GM13977 (cell line): ENCODE measurements at regions not wholly inside any gene's neighbourhood (a gene's known extent, or its start where the extent isn't known, plus 50 kb on each side); places are given as distances from the start of the nearest gene placed in this dataset.

ENCODE experiments used
- DNase-seq: peaks from one replicate; pipeline ENCODE4 v3.0.0; 2012; ENCODE audit warnings: low spot score
- in situ Hi-C: fragments of 300-500 bp; cut with MboI; formaldehyde crosslinking; loops from one replicate; pipeline ENCODE4 v1.12.0; 2022; ENCODE audit warnings: low sequenced_read_pairs, low pct_unique_long_range_greater_than_20kb, mixed read lengths, inconsistent platforms; ENCODE audit not compliant: unreplicated experiment
- TF ChIP-seq, protein P1 (sequence below): IDR thresholded peaks from 2 replicates; pipeline ENCODE4 v1.5.1; 2012; ENCODE audit warnings: mild to moderate bottlenecking, control low read depth; ENCODE audit not compliant: insufficient read depth; ENCODE audit errors: extremely low read depth, missing control alignments

DNA sequence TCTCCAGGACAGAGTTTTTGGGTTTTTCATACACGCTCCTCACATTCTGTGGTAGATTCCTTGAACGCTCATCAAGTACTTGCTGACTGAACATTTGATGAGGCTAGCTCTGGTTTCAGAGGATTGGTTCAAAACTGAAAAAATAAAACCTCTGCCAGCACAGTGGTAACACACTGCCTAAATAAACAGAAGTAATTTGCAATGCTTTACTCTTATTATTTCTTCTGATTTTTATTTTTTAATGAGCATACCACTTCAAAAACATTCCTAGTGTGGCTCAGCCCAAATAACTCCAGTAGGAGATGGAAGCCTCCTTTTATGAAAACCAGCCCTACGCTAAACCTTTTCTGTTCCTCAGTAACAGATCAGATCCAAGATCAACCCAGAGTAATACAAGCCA lies 72.0 kb upstream of the INTU start:
- TF ChIP-seq, protein P1, sequence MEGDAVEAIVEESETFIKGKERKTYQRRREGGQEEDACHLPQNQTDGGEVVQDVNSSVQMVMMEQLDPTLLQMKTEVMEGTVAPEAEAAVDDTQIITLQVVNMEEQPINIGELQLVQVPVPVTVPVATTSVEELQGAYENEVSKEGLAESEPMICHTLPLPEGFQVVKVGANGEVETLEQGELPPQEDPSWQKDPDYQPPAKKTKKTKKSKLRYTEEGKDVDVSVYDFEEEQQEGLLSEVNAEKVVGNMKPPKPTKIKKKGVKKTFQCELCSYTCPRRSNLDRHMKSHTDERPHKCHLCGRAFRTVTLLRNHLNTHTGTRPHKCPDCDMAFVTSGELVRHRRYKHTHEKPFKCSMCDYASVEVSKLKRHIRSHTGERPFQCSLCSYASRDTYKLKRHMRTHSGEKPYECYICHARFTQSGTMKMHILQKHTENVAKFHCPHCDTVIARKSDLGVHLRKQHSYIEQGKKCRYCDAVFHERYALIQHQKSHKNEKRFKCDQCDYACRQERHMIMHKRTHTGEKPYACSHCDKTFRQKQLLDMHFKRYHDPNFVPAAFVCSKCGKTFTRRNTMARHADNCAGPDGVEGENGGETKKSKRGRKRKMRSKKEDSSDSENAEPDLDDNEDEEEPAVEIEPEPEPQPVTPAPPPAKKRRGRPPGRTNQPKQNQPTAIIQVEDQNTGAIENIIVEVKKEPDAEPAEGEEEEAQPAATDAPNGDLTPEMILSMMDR = no peak
- in situ Hi-C loops = no loop called here
- DNase-seq = no peak

GRCh38 chr4:127574643-127575042 lies 58.1 kb upstream of the INTU start:
- in situ Hi-C loops = no loop called here
- DNase-seq = no peak
- TF ChIP-seq, protein P1 = no peak

DNA sequence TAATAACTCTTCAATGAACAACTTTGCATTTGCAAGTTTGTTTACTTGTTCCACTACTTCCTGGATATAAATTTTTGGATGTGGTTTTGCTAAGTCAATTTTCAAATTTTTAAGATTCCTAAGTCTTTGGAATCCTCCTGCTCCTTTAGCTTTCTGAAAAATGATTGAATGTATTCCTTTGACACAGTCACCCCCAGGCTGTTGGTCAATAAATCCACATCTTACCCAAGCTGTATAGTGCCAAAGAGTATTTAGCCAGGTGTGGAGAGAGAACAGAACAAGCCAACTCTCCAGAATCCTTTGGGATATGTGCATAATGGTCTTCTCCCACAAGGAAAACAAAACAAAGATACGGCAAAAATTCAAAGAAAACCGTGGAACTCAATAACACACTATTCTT lies 56.9 kb upstream of the INTU start:
- TF ChIP-seq, protein P1 = no peak
- DNase-seq = no peak
- in situ Hi-C loops = no loop called here

DNA sequence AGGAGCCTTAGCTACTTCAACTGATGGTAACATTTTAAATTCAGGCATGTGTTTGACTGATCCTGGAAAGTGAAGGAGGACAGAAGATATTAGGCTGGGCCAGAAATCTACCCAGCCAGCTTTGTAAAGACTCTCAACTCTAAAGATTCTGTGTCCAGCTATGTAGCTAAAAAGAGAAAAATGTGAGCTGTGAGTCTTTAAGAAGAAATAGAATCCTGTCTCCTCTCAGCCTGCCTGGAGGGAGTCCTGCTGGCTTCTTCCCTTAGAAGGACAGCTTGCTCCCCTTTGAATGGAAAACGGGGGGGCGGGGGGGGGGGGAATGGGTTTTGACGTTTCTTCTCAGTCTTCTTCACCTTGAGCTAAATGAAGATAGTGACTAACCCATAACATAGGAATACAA lies 54.3 kb upstream of the INTU start:
- in situ Hi-C loops = no loop called here
- DNase-seq = no peak
- TF ChIP-seq, protein P1 = no peak

- TF ChIP-seq, protein P1 = no peak
- DNase-seq = no peak
- in situ Hi-C loops = no loop called here
These were observed 53.8 kb upstream of the INTU start for GRCh38 chr4:127578967-127579366.

DNA sequence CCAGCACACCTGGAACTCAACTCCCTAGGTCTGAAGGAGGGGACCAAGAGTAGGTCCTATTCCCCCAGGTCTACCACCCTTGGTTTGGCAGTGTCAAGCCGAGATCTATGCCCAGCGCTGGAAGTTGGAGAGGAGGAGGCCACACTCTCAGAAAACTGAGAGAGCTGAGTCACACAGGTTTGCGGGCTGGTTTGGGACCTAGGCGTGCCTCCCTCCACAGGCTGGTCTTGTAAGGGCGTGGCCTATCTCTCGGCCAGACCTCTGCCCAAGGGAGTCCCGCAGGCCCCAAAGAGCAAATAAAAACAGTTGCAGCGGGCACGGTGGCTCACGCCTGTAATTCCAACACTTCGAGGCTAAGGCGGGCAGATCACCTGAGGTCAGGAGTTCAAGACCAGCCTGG lies 52.9 kb upstream of the INTU start:
- TF ChIP-seq, protein P1 = no peak
- DNase-seq = no peak
- in situ Hi-C loops = no loop called here

- TF ChIP-seq, protein P1 = no peak
- DNase-seq = no peak
- in situ Hi-C loops = no loop called here
These were observed 52.5 kb upstream of the INTU start for GRCh38 chr4:127580300-127580699.
